PFSK-1 (cell line): ENCODE measurements at regions not wholly inside any gene's neighbourhood (a gene's known extent, or its start where the extent isn't known, plus 50 kb on each side); places are given as distances from the start of the nearest gene placed in this dataset.

Experiments used
- POLR2AphosphoS5 ChIP-seq: IDR thresholded peaks from 2 replicates; pipeline ENCODE4 v1.6.1; 2012; ENCODE audit warnings: low read depth, mild to moderate bottlenecking, control low read depth, low read length, moderate library complexity
- SIN3A ChIP-seq: IDR thresholded peaks from 2 replicates; pipeline ENCODE4 v1.6.1; 2012; ENCODE audit warnings: mild to moderate bottlenecking, low read length, moderate library complexity, borderline replicate concordance; ENCODE audit not compliant: insufficient read depth

DNA sequence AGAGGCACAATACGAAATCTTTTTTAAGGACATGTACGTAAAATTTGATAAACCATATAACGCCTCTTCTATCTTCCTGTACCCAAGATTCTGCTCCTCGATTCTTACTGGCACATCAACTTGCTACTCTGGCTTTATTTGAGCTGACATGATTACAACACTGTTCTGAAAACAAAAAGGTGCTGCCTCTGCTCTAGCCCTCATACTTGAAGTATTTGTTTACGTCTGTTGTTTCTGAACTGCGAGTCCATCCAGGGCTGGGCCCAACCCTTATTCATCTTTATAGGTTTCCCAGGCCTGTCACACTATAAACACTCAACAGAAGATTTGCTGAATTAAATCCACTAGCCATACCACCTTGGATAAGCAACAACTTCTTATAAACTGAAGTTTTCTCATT, 96.2 kb upstream of the SVIL start:
- TF ChIP-seq POLR2AphosphoS5 = no peak
- TF ChIP-seq SIN3A = no peak
